ENCODE measurements at regions not wholly inside any gene's neighbourhood (a gene's known extent, or its start where the extent isn't known, plus 50 kb on each side); places are given as distances from the start of the nearest gene placed in this dataset.

- ATAC-seq (no peak), DNase-seq (no peak), FAIRE-seq (no peak)
- Histone ChIP-seq H3K4me1 (no peaks in the 10 kb centered on the region), H3K36me3 (no peaks in the 10 kb centered on the region), H3K27me3 (no peaks in the 10 kb centered on the region), H3K9me3 (no peaks in the 10 kb centered on the region), H3K27ac (no peak overlapping the region), H3K4me3 (no peak overlapping the region)
- intact Hi-C loops (cut with DNase I), result no loop called here
- TF ChIP-seq, protein P1, sequence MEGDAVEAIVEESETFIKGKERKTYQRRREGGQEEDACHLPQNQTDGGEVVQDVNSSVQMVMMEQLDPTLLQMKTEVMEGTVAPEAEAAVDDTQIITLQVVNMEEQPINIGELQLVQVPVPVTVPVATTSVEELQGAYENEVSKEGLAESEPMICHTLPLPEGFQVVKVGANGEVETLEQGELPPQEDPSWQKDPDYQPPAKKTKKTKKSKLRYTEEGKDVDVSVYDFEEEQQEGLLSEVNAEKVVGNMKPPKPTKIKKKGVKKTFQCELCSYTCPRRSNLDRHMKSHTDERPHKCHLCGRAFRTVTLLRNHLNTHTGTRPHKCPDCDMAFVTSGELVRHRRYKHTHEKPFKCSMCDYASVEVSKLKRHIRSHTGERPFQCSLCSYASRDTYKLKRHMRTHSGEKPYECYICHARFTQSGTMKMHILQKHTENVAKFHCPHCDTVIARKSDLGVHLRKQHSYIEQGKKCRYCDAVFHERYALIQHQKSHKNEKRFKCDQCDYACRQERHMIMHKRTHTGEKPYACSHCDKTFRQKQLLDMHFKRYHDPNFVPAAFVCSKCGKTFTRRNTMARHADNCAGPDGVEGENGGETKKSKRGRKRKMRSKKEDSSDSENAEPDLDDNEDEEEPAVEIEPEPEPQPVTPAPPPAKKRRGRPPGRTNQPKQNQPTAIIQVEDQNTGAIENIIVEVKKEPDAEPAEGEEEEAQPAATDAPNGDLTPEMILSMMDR (IDR thresholded peaks at IDR 0.05), result no peak
- 61 to 65% methylated on average over 10 of the region's 10 CpGs for WGBS, 2 donors
These were observed 266.5 kb upstream of the PSMD7 start for GRCh38 chr16:74030000-74030706.

GRCh38 chr16:74029115-74029792 lies 267.4 kb upstream of the PSMD7 start:
- no peak for DNase-seq
- intact Hi-C loops (cut with DNase I), result no loop called here
- no peak overlapping the region for H3K27ac ChIP-seq
- TF ChIP-seq, protein P1 (IDR thresholded peaks at IDR 0.05), result no peak
- no peaks in the 10 kb centered on the region for H3K4me1 ChIP-seq
- FAIRE-seq, result no peak
- no peak for ATAC-seq
- no peaks in the 10 kb centered on the region for H3K36me3 ChIP-seq
- no peak overlapping the region for H3K4me3 ChIP-seq
- H3K27me3 ChIP-seq, result no peaks in the 10 kb centered on the region
- 61 to 72% methylated on average over 9 of the region's 9 CpGs for WGBS, 2 donors
- H3K9me3 ChIP-seq, result no peaks in the 10 kb centered on the region

DNA sequence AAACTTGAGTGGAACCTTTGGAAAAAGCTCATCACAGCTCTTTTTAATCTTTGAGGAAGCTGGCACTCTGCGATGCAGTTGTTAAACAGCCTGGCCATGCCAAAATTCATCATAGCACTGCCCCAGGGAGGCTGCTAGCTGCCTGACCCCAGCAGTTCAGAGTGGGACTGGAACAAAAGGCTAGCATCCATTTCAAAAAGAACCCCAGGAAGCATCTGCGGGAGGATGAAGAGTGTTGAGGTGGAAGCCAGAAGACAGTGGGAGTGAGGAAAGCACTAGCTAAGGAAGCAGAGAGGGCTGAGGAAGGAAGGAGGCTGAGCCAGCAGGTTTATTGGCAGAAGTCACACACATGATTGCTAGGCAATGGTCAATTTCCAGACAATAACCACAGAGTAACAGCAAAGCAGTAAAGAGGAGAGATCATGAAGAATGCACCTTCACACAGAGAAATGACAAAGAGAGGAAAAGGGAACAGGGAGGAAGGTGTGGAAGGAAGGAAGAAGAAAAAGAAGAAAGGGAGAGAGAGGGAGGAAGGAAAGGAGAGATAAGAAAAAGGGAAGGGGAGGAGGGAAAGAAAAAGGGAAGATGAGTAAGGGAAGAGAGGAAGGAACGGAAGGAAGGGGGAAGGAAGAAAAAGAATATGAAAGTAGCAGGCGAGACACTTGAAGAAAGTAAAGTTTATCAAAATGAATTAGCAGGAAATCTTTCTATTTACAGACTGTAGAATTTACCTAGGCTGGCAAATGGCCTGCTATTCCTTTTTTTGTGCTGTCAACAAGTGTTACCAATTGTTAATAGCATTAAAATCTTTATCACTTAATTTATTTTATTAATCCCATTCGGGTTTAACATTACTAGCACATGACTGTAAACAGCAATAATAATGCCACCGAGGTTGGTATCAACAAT lies 270.0 kb upstream of the PSMD7 start:
- TF ChIP-seq, protein P1 (IDR thresholded peaks at IDR 0.05), result no peak
- 47 to 55% methylated on average over 6 of the region's 6 CpGs for WGBS, 2 donors
- no peak for DNase-seq
- intact Hi-C loops (cut with DNase I), result no loop called here
- Histone ChIP-seq H3K4me1 (no peaks in the 10 kb centered on the region), H3K27me3 (no peaks in the 10 kb centered on the region), H3K27ac (no peak overlapping the region), H3K36me3 (no peaks in the 10 kb centered on the region), H3K9me3 (no peaks in the 10 kb centered on the region), H3K4me3 (no peak overlapping the region)
- ATAC-seq, result no peak
- FAIRE-seq, result no peak

- TF ChIP-seq, protein P1 (IDR thresholded peaks at IDR 0.05), result no peak
- intact Hi-C loops (cut with DNase I), result no loop called here
- WGBS, 2 donors, result 24 to 32% methylated on average over 2 of the region's 2 CpGs
- ATAC-seq (no peak), DNase-seq (no peak), FAIRE-seq (no peak)
- no peaks in the 10 kb centered on the region for H3K4me1 ChIP-seq
- no peaks in the 10 kb centered on the region for H3K27me3 ChIP-seq
- H3K4me3 ChIP-seq, result no peak overlapping the region
- H3K27ac ChIP-seq, result no peak overlapping the region
- no peaks in the 10 kb centered on the region for H3K9me3 ChIP-seq
- no peaks in the 10 kb centered on the region for H3K36me3 ChIP-seq
These were observed 271.7 kb upstream of the PSMD7 start for GRCh38 chr16:74024953-74025352.
